PC-9 (cell line): ENCODE measurements at regions not wholly inside any gene's neighbourhood (a gene's known extent, or its start where the extent isn't known, plus 50 kb on each side); places are given as distances from the start of the nearest gene placed in this dataset.

Source experiments
- EZH2 ChIP-seq: fragments of 200-600 bp; sonication (generic); IDR thresholded peaks from 2 replicates; pipeline ENCODE4 v1.8.0; 2017; ENCODE audit warnings: antibody characterized with exemption, low read depth
- TF ChIP-seq, protein P1 (sequence below): fragments of 200-600 bp; sonication (generic); conservative IDR thresholded peaks from 2 replicates; pipeline ENCODE4 v1.6.1; 2017; ENCODE audit warnings: mixed run types, antibody characterized with exemption, mild to moderate bottlenecking, moderate library complexity

DNA sequence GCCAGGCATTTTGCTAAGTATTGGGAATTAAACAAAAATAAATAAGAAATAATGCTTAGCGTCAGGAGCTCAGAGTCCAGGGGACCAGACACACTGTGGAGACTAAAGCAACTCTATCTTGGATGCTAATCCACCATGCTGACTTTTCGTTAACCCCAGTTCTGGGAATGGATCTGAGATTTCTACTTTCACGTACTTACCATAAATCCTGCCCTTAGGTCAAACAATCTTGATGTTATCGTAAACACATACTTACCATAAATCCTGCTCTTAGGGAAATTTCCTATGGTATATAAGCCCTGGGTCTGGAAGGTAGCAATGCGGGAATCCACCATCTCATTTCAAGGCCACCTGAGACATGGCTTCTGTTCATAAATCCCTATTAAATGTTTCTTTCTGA is 204.5 kb upstream of the IGFBP7 start:
- TF ChIP-seq, protein P1, sequence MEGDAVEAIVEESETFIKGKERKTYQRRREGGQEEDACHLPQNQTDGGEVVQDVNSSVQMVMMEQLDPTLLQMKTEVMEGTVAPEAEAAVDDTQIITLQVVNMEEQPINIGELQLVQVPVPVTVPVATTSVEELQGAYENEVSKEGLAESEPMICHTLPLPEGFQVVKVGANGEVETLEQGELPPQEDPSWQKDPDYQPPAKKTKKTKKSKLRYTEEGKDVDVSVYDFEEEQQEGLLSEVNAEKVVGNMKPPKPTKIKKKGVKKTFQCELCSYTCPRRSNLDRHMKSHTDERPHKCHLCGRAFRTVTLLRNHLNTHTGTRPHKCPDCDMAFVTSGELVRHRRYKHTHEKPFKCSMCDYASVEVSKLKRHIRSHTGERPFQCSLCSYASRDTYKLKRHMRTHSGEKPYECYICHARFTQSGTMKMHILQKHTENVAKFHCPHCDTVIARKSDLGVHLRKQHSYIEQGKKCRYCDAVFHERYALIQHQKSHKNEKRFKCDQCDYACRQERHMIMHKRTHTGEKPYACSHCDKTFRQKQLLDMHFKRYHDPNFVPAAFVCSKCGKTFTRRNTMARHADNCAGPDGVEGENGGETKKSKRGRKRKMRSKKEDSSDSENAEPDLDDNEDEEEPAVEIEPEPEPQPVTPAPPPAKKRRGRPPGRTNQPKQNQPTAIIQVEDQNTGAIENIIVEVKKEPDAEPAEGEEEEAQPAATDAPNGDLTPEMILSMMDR: no peak
- no peak for TF ChIP-seq EZH2
